AG04450 (cell line): ENCODE measurements at regions not wholly inside any gene's neighbourhood (a gene's known extent, or its start where the extent isn't known, plus 50 kb on each side); places are given as distances from the start of the nearest gene placed in this dataset.

Source experiments
- CTCF ChIA-PET: fragments of 300-600, 350-600 bp; formaldehyde crosslinking; extraction: SDS; loops from one replicate; lab custom pipeline; 2022; ENCODE audit warnings: antibody characterized with exemption, inconsistent platforms; lab: Charles Lee
- POLR2A ChIA-PET: fragments of 350-600 bp; formaldehyde crosslinking; extraction: SDS; loops from one replicate; lab custom pipeline; 2021; ENCODE audit warnings: antibody characterized with exemption, inconsistent platforms; lab: Yijun Ruan, JAX
- DNase-seq: peaks from one replicate; pipeline ENCODE4 v3.0.0-alpha.2; 2011; ENCODE audit warnings: low read depth, low spot score
- H3K27ac ChIP-seq: one replicate; pipeline ENCODE4 v1.5.1; 2012; ENCODE audit warnings: low read depth, low read length, control low read depth
- H3K27me3 ChIP-seq: one replicate; pipeline ENCODE4 v1.6.0; 2012; ENCODE audit warnings: low read length; ENCODE audit not compliant: control insufficient read depth, insufficient read depth
- H3K4me3 ChIP-seq: 2 replicates; pipeline ENCODE4 v1.5.1; 2011; ENCODE audit warnings: mild to moderate bottlenecking, low read depth, low read length, control low read depth
- H3K9me3 ChIP-seq: 2 replicates; pipeline ENCODE4 v1.5.1; 2012; ENCODE audit warnings: low read length; ENCODE audit not compliant: control insufficient read depth, insufficient read depth
- TF ChIP-seq, protein P1 (sequence below): IDR thresholded peaks from 2 replicates; pipeline ENCODE4 v1.5.1; 2011; ENCODE audit warnings: low read depth, low read length, control low read depth, inconsistent platforms

DNA sequence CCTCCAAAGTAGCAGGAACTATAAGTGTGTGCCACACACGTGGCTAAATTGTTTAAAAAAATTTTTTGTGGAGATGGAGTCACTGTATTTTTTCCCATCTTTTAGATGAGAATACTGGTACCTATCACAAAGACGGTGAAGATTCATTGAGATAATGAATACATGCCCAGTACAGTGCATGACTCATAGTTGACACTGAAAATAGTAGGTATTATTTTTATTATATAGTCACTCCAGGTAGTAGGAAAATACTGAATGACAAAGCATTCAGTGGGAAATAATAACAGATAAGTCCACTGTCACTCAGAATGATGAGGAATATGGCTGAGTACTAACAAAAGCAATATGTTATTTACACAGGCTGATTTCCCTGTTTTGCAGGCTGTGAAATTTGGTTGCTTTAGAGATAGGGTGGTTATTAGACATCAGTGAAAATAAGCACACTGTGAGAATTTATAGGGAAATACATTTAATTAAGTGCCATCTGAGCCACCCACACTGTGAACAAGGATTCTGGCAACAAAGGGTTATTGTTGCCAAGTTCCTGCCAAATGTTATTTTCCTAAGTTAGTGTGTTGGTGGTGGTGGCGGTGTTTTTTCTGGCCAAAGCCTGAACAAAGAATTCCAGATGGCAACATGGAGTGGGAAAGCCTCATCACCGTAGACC, 129.8 kb upstream of the FOXQ1 start:
- POLR2A ChIA-PET: no interaction called here
- no peak overlapping the region for H3K4me3 ChIP-seq
- DNase-seq: no peak

DNA sequence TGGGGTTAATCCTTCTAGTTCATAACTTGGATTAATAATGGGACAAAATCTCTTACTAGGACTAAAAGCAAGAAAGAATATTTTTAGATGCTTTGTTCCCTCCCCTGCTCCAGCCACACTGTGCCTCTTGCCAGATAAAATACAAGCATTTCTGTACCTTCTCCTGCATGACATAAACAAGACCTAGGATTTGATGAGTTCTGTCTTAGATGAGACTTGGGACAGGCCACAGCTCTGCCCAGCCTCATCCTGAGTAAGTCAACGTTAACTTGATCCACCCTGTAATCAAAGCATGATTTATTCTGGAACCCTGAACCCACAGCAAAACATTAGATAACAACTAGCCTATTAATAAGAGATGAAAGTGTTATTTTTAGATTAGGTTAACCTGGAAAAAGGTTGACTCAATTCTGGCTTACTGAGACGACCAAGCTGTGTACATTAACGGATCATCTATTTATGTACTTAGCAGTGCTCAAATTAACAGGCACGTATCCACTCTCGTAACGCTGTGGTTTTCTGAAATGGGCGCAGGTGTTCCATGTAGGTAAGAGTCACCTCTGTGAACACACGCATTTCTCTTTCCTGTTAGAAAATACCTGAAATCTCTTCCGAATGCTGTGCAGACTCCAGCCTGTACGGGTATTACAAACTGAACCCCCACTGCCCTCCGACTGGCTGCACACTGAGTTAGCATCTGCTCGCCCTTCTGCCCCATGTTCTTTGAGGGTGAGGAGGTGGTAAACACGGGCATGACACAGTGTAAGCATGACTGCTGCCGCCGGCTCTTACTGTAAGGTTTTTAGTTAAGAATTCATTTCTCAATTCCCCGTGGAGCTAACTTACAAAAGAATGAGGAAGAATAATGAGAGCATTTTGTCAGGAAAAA, 132.1 kb upstream of the FOXQ1 start:
- Histone ChIP-seq H3K9me3 (no peaks in the 10 kb centered on the region), H3K27me3 (peaks cover 21% of the 10 kb centered on the region), H3K4me3 (no peak overlapping the region), H3K27ac (no peak overlapping the region)
- TF ChIP-seq, protein P1, sequence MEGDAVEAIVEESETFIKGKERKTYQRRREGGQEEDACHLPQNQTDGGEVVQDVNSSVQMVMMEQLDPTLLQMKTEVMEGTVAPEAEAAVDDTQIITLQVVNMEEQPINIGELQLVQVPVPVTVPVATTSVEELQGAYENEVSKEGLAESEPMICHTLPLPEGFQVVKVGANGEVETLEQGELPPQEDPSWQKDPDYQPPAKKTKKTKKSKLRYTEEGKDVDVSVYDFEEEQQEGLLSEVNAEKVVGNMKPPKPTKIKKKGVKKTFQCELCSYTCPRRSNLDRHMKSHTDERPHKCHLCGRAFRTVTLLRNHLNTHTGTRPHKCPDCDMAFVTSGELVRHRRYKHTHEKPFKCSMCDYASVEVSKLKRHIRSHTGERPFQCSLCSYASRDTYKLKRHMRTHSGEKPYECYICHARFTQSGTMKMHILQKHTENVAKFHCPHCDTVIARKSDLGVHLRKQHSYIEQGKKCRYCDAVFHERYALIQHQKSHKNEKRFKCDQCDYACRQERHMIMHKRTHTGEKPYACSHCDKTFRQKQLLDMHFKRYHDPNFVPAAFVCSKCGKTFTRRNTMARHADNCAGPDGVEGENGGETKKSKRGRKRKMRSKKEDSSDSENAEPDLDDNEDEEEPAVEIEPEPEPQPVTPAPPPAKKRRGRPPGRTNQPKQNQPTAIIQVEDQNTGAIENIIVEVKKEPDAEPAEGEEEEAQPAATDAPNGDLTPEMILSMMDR: no peak
- POLR2A ChIA-PET: no interaction called here
- DNase-seq: no peak
- CTCF ChIA-PET: no interaction called here

More for the DNA sequence above, 129.8 kb upstream of the FOXQ1 start:
- CTCF ChIA-PET: interaction anchor here (0.7 kb wide), 1 partner anchor 477 kb away, joined by 4 read pairs; no protein-coding TSS in a partner anchor
- Histone ChIP-seq H3K9me3 (no peaks in the 10 kb centered on the region), H3K27me3 (peaks cover 9% of the 10 kb centered on the region), H3K27ac (no peak overlapping the region)
- TF ChIP-seq, protein P1: no peak

DNA sequence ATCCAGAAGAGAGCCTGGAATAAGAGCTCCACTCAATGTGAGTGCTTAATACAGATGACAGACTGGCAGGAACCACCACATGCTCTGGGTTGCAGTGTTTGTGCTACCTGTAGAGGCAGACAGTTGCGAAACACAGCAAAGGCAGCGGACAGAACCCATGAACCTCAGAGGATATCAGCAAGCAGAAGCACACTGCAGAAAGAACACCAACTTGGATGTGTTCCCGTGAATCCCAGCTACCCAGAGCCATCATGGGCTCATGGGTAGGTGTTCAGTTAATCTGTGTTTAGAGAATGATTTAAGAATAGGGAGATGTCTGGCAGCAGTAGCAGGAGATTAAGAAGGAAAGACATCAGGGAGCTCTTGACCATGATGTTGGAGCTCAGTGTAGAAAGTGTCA, 133.3 kb upstream of the FOXQ1 start:
- Histone ChIP-seq H3K4me3 (no peak overlapping the region), H3K27ac (no peak overlapping the region), H3K27me3 (peaks cover 19% of the 10 kb centered on the region), H3K9me3 (no peaks in the 10 kb centered on the region)
- POLR2A ChIA-PET: no interaction called here
- DNase-seq: no peak
- TF ChIP-seq, protein P1: no peak
- CTCF ChIA-PET: no interaction called here

DNA sequence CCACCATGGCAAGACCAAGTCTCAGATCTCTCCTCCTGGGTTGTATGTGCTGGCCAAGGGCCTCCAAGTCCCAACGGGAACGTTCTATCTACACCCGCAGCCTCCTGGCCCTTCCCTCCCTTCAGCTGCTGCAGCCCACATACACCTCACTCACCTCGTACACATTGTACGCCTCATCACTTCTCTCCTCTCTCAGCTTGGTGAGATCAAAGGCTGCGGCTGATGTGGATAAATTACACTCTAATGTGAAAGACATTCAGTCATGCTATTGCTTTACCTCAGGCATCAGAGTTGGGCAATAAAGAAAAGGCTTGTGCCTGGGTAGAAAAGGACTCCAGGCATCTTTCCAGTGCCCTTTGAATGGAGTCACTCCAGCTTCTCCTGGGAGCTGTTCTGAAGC, 135.3 kb upstream of the FOXQ1 start:
- TF ChIP-seq, protein P1: no peak
- Histone ChIP-seq H3K9me3 (no peaks in the 10 kb centered on the region), H3K27me3 (peaks cover 19% of the 10 kb centered on the region), H3K27ac (no peak overlapping the region), H3K4me3 (no peak overlapping the region)
- ChIA-PET CTCF (no interaction called here), POLR2A (no interaction called here)
- DNase-seq: no peak

DNA sequence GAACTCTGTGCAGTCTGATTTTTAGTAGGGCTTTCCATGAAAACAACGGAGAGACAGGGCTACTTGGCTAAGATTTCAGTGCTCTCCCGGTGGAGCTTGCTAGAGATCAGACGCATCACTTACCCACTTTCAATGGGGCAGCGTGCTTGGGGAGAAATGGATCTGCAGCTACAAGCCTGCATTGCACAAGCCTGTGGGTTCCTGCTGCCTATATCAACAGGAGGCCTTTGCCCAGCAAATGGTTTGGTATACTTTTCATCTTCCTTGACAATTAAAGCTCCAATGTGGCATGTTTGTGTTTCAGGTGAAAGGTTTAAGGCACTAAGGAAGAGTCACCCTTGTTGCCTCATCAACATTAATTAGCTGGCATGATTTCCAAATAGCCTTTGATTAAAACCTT, 136.0 kb upstream of the FOXQ1 start:
- TF ChIP-seq, protein P1: no peak
- Histone ChIP-seq H3K4me3 (no peak overlapping the region), H3K27ac (no peak overlapping the region), H3K9me3 (no peaks in the 10 kb centered on the region), H3K27me3 (peaks cover 19% of the 10 kb centered on the region)
- POLR2A ChIA-PET: no interaction called here
- no peak for DNase-seq
- CTCF ChIA-PET: no interaction called here
